NOMO-1 treated with dmso at 0.1 percent for 144 hours (cell line): ENCODE measurements at regions not wholly inside any gene's neighbourhood (a gene's known extent, or its start where the extent isn't known, plus 50 kb on each side); places are given as distances from the start of the nearest gene placed in this dataset.
"Not testable (repeated sequence)": the region's sequence is repeated elsewhere in the genome, so short reads cannot be mapped to it uniquely, and the experiment has no call there.

Source experiments
- DNase-seq: peaks from one replicate; lab custom pipeline; 2025; ENCODE audit not compliant: unreplicated experiment; lab: John Stamatoyannopoulos, UW

- DNase-seq, result no peak
Observed at GRCh38 chr1:121518726-121519041, 333.9 kb downstream of the SRGAP2C start.

GRCh38 chr1:121519042-121519755 lies 334.4 kb downstream of the SRGAP2C start:
- peak; percentile 90 for DNase-seq

GRCh38 chr1:121519756-121520286 lies 335.0 kb downstream of the SRGAP2C start:
- DNase-seq, result not testable (repeated sequence)

- no peak for DNase-seq
Observed at GRCh38 chr1:121522061-121522759, 337.4 kb downstream of the SRGAP2C start.

- not testable (repeated sequence) for DNase-seq
Observed at GRCh38 chr1:121523112-121523511, 338.3 kb downstream of the SRGAP2C start.

- no peak for DNase-seq
Observed at GRCh38 chr1:121525355-121525754, 340.6 kb downstream of the SRGAP2C start.

- not testable (repeated sequence) for DNase-seq
Observed at GRCh38 chr1:121528958-121529357, 344.2 kb downstream of the SRGAP2C start.

GRCh38 chr1:121530026-121530425 lies 345.3 kb downstream of the SRGAP2C start:
- not testable (repeated sequence) for DNase-seq

GRCh38 chr1:121531747-121532146 lies 347.0 kb downstream of the SRGAP2C start:
- not testable (repeated sequence) for DNase-seq

- not testable (repeated sequence) for DNase-seq
Observed at GRCh38 chr1:121538148-121538547, 353.4 kb downstream of the SRGAP2C start.

- DNase-seq, result no peak
Observed at GRCh38 chr1:121538943-121539575, 354.3 kb downstream of the SRGAP2C start.

- DNase-seq, result not testable (repeated sequence)
Observed at GRCh38 chr1:121543988-121544387, 359.2 kb downstream of the SRGAP2C start.

GRCh38 chr1:121544500-121544899 lies 359.7 kb downstream of the SRGAP2C start:
- DNase-seq, result no peak

GRCh38 chr1:121545899-121546298 lies 361.1 kb downstream of the SRGAP2C start:
- DNase-seq, result not testable (repeated sequence)

- no peak for DNase-seq
Observed at GRCh38 chr1:121546830-121547591, 362.2 kb downstream of the SRGAP2C start.

- DNase-seq, result not testable (repeated sequence)
Observed at GRCh38 chr1:121547726-121548125, 363.0 kb downstream of the SRGAP2C start.

GRCh38 chr1:121550817-121551216 lies 366.0 kb downstream of the SRGAP2C start:
- not testable (repeated sequence) for DNase-seq

GRCh38 chr1:121551491-121551890 lies 366.7 kb downstream of the SRGAP2C start:
- DNase-seq, result not testable (repeated sequence)

GRCh38 chr1:121556560-121556959 lies 371.8 kb downstream of the SRGAP2C start:
- DNase-seq, result not testable (repeated sequence)

- DNase-seq, result not testable (repeated sequence)
Observed at GRCh38 chr1:121558034-121558433, 373.3 kb downstream of the SRGAP2C start.

GRCh38 chr1:121558514-121558913 lies 373.7 kb downstream of the SRGAP2C start:
- no peak for DNase-seq
